Chondrocyte (in vitro differentiated cells): ENCODE measurements at regions not wholly inside any gene's neighbourhood (a gene's known extent, or its start where the extent isn't known, plus 50 kb on each side); places are given as distances from the start of the nearest gene placed in this dataset.
"Not testable (repeated sequence)": the region's sequence is repeated elsewhere in the genome, so short reads cannot be mapped to it uniquely, and the experiment has no call there.

Experiments
- DNase-seq: peaks from one replicate; pipeline ENCODE4 v3.0.0; 2021; ENCODE audit warnings: mixed read lengths, low spot score
- H3K27ac Mint-ChIP-seq: one replicate; pipeline ENCODE4 v1.8.0; 2021; ENCODE audit warnings: mild to moderate bottlenecking, moderate library complexity, mixed read lengths; ENCODE audit not compliant: unreplicated experiment
- H3K27me3 Mint-ChIP-seq: 2 replicates; pipeline ENCODE4 v1.8.0; 2021; ENCODE audit warnings: low read depth, mixed read lengths
- H3K36me3 Mint-ChIP-seq: 2 replicates; pipeline ENCODE4 v1.8.0; 2021; ENCODE audit warnings: low read depth, mixed read lengths
- H3K4me1 Mint-ChIP-seq: 2 replicates; pipeline ENCODE4 v1.8.0; 2021; ENCODE audit warnings: low read depth, mild to moderate bottlenecking, mixed read lengths
- H3K4me3 Mint-ChIP-seq: one replicate; pipeline ENCODE4 v1.8.0; 2021; ENCODE audit warnings: mild to moderate bottlenecking, moderate library complexity, mixed read lengths; ENCODE audit not compliant: unreplicated experiment
- H3K9me3 Mint-ChIP-seq: 2 replicates; pipeline ENCODE4 v1.8.0; 2021; ENCODE audit warnings: low read depth, mixed read lengths
- CTCF ChIP-seq: fragments of 200-600 bp; sonication (generic); IDR thresholded peaks from 2 replicates; pipeline ENCODE4 v1.5.0; 2021; ENCODE audit warnings: antibody characterized with exemption, mild to moderate bottlenecking, moderate library complexity

- no peaks in the 10 kb centered on the region for H3K9me3 Mint-ChIP-seq
- H3K4me1 Mint-ChIP-seq: peaks cover 28% of the 10 kb centered on the region
- H3K4me3 Mint-ChIP-seq: no peak overlapping the region
- H3K27ac Mint-ChIP-seq: no peak overlapping the region
- no peaks in the 10 kb centered on the region for H3K36me3 Mint-ChIP-seq
- H3K27me3 Mint-ChIP-seq: no peaks in the 10 kb centered on the region
- DNase-seq: no peak
- TF ChIP-seq CTCF: no peak
Measured at GRCh38 chr19:7400815-7401214, 52.1 kb downstream of the ARHGEF18 start.

GRCh38 chr19:7401694-7402093 is 53.0 kb downstream of the ARHGEF18 start:
- H3K36me3 Mint-ChIP-seq: no peaks in the 10 kb centered on the region

GRCh38 chr19:7405482-7405881 is 56.7 kb downstream of the ARHGEF18 start:
- not testable (repeated sequence) for H3K27me3 Mint-ChIP-seq, H3K4me1 Mint-ChIP-seq, DNase-seq, H3K27ac Mint-ChIP-seq, H3K4me3 Mint-ChIP-seq, H3K36me3 Mint-ChIP-seq, H3K9me3 Mint-ChIP-seq

More at GRCh38 chr19:7401694-7402093, 53.0 kb downstream of the ARHGEF18 start:
- Mint-ChIP-seq H3K27me3 (no peaks in the 10 kb centered on the region), H3K9me3 (no peaks in the 10 kb centered on the region), H3K4me1 (peaks cover 19% of the 10 kb centered on the region), H3K4me3 (no peak overlapping the region), H3K27ac (no peak overlapping the region)
- TF ChIP-seq CTCF: no peak
- DNase-seq: no peak

GRCh38 chr19:7408251-7408650 is 59.5 kb downstream of the ARHGEF18 start:
- no peak for DNase-seq
- H3K27ac Mint-ChIP-seq: no peak overlapping the region
- H3K36me3 Mint-ChIP-seq: no peaks in the 10 kb centered on the region
- no peak overlapping the region for H3K4me3 Mint-ChIP-seq
- TF ChIP-seq CTCF: no peak
- no peaks in the 10 kb centered on the region for H3K27me3 Mint-ChIP-seq
- no peaks in the 10 kb centered on the region for H3K9me3 Mint-ChIP-seq
- H3K4me1 Mint-ChIP-seq: no peaks in the 10 kb centered on the region

GRCh38 chr19:7410946-7411345 is 62.2 kb downstream of the ARHGEF18 start:
- no peak for DNase-seq
- no peak for TF ChIP-seq CTCF
- H3K4me1 Mint-ChIP-seq: peaks cover 11% of the 10 kb centered on the region
- no peak overlapping the region for H3K27ac Mint-ChIP-seq
- H3K36me3 Mint-ChIP-seq: no peaks in the 10 kb centered on the region
- H3K27me3 Mint-ChIP-seq: no peaks in the 10 kb centered on the region
- no peaks in the 10 kb centered on the region for H3K9me3 Mint-ChIP-seq
- no peak overlapping the region for H3K4me3 Mint-ChIP-seq

DNA sequence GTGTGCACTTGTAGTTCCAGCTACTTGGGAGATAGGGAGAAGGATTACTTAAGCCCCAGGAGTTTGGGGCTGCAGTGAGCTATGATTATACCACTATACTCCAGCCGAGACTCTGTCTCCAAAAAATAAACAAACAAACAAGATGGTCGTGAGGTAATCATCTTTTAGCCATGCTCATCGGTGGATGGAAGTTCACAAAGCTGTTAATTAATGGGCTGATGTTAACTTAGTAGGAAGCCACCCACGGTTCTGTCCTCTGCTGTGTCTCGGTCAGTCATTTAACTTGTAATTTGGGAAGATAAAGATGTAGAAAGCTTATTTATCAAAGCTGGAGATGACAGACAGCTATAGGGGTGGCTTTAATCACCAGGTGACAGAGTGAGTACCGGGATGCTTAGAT is 64.9 kb downstream of the ARHGEF18 start:
- no peak for TF ChIP-seq CTCF
- Mint-ChIP-seq H3K27me3 (no peaks in the 10 kb centered on the region), H3K9me3 (no peaks in the 10 kb centered on the region), H3K4me3 (no peak overlapping the region), H3K27ac (no peak overlapping the region), H3K36me3 (no peaks in the 10 kb centered on the region), H3K4me1 (peaks cover 26% of the 10 kb centered on the region)
- no peak for DNase-seq
